Colon (tissue), 2 donors: ENCODE measurements at regions not wholly inside any gene's neighbourhood (a gene's known extent, or its start where the extent isn't known, plus 50 kb on each side); places are given as distances from the start of the nearest gene placed in this dataset.

ENCODE experiments used
- FAIRE-seq: peaks from 2 replicates; lab custom pipeline; 2012; peaks lifted over from hg19 to GRCh38; lab: Jason Lieb, UNC
- donor health status: control.
- donor health status: control.

DNA sequence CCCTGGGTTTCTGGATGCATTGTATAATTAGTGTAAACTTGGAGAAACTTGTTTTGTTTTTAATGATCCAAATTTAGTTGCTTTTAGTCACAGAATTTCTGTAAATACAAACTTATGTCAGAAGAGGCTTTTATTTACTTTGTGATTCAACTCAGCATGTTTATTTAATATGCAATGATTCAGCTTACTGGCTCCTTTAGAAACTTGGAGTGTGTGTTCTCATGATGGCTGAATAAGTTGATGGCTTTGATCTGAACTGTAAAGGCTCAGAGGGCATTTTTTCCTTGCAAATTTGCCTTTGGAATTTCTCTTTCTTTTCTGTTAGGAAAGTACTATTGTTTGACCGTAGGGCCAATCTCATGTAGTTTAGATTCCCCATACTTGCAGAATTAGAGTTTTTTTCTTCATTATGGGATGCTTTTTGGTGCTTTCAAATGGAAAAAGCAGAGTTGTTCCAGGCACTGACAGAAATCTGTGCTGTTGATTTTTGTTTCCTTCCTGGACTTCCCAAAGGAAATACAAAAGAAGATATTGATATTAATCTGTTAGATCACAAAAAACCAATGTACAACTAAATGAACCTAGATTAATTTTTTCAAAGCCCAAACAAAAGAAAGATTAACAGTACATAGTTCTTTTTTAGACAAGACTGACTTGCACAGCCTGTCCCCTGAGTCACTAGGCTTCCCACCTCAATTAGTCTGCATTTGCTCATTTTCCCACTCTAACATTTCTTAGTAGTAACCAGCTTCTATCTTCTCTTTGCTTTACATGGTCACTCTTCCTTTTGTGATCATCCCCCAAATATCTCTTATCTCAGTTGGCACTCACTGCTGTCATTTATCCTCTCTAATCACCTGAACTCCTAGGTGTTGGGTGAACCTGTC, 96.8 kb upstream of the AGR3 start:
- FAIRE-seq = no peak

DNA sequence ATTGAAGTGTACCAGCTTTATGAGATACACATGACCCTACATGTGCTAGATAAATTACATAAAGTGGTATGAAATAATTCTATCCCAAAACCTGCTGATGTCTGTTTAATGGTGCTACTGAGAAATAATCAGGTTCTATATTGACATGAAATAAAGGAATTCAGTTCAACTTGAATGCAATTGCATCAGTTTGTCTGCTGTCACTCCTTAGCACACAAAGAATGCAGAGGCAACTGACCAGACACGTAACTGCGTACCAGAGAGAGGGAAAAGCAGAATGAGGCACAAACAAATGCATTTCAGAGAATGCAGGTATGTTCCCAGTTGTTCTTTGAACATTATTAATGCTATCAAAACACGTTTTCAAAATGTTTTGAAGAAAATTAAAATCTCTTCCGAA, 98.8 kb upstream of the AGR3 start:
- FAIRE-seq = no peak

DNA sequence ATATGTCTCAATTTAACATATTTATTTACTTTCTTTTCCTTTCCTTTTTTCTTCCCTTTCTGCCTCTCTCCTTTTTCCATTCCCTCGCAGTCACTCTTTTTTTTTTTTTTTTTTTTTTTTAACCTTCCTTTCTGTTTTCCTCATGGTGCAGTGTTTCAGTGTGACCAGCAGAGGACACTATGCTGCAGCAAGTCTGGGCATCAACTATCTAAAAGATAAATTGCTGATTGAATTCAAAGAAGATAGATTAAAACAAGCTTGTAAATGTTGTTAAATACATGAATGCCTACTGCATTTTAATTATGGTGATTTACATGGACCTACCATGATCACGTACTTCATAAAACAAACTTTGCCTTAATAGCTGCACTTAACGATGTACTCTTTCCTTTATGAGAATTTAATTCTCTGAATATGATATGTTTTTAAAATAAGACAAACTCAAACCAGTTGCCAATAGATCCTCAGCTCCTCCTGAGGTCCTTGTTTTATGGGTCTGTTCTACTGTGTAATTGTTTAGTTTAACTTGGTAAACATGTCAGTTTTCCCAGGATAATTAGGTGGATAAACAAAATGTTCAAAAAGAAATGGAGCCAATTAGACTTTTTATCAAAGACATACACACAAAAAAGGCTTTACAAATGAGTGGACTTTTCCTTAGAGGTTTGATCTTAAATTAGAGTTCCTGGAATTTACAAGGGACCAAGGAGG, 101.0 kb upstream of the AGR3 start:
- peak; percentile 85 for FAIRE-seq

DNA sequence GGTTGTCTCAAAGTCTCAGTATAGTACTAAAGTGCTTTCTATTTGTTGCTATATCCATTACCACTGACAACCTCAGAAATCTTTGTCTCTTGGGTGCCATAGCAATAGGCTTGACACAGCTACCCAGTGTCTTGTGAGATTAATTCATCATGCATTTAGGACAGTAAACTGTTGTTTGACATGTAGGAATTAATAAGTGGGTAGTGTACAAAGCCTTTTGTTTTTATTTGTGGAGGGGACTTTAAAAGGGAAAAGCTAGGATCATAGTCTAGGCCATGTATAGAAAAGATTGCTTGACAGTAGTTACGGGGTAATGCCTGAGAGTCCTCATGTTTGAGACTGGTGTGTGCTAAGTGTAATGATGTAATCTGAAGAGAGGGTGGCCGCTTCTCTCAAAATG, 102.6 kb upstream of the AGR3 start:
- FAIRE-seq = no peak

DNA sequence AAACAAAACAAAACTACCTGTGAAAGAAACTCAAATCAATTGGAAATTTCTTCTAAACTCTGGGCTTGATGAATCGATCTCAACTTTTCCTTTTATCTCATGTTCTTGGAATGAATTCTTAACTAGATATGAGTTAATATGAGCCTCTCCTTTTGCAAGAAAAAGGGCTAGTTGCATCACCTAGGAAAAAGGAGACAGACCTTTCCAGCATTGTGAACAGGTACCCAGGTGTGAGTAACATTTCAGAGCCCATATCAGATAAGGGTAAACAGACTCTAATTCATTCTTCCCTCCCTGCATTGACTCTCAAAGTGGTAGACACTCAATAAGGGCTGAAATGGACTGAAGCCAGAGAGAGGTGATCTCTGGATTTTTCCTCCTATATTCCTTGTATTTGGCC, 103.8 kb upstream of the AGR3 start:
- FAIRE-seq = no peak

DNA sequence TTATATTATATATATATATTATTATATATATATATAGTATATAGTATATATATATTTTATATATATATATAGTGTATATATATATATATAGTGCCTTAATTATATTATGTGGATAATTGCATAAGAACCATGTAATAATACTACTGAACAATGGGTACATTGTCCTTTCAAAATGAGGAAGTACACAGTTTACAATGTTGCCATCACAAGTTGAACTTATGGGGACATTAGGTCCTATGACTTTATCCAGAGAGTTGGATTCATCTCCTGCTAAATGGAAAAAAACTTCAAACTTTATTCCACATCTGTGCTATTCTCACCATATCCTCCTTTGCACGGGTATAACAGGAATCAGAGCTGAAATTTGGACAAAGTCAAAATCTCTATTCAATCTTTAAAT, 105.0 kb upstream of the AGR3 start:
- FAIRE-seq = no peak

DNA sequence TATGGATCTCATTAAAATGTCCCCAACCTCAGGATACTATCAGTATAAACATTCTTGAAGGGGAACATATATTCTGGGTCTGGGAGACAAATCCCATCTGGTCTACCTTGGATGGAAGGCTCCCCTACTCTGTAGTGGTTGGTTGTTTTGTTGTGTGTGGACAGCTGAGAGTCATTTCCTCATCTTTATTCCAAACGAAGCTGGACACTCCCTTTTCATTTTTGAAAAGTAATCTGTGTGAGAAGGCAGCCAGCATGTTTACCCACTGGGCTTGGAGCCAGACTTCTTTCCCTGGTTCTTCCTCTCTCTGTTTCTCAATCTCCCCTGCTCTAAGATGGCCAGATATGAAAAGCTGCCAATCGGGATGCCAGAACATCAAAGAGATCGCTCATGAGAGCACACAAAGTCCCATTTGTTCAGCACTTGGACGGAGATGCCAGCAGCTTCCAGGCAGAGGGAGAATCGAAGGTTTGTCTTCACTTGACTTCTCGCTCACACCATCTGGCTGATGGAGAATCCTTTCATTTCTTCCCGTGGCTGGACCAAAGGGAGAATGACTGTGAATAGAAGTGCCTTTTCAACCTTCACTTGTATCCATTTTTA, 108.1 kb upstream of the AGR3 start:
- no peak for FAIRE-seq

DNA sequence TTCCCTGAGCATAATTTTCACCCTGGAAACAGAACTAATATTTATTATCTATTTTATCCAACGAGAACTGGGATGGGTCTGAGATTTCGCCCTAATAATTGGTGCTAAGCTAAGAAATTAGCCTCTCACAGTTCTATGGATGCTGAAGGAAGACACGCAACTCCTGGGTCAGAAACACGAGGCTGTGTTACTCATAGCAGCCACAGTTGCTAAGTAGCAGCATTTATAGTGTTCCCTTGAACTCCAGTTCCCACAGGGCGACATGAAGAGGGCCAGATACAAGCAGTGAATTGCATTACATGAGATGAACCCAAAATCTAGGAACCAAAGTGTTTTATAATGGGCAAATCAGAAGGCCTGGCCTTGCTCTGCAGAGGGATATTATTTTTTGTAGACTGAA, 109.8 kb upstream of the AGR3 start:
- no peak for FAIRE-seq

DNA sequence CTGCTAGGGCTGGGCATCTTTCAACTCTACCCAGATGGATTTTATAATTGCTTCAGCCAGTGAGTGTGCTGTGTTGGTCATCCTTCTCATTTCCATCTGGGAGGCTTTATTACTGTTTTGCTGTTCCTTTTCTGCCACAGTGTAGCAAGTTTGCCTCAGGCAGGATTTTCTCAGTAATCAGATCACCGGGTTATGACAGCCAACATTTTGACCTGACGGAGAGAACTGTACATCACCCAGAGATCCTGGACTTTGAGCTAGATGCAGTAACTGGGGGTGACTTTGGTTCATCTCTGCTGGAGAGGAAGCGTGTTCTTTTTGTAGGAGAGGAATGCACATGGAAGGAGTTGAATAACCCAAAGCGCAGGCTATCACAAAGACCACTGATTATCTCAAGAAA, 111.8 kb upstream of the AGR3 start:
- no peak for FAIRE-seq

DNA sequence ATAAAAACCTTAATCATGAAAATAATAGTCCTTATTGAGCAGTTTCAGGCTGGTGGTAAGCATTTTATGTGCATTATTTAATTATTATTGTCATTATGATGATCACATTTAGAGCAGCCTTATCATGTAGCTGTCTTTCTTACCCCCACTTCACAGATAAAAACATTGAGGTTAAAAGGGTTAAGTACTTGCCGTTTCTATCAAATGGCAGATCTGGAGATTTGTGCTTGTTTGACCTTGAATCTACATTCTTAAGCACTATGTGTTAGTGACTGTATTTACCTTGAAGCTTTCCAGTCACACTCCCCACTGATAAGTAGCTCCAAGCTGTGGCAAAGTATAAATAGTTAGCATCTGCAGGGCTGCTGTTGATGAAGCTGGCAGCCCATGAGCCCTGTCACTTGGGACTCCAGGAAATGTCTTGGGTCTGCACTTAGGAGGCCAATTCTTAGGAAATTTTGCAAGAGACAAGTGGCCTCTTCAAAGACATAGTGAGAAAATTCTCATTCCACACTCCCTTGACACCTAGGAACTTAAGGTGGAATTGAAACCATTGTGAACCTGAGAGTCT, 116.8 kb upstream of the AGR3 start:
- no peak for FAIRE-seq

DNA sequence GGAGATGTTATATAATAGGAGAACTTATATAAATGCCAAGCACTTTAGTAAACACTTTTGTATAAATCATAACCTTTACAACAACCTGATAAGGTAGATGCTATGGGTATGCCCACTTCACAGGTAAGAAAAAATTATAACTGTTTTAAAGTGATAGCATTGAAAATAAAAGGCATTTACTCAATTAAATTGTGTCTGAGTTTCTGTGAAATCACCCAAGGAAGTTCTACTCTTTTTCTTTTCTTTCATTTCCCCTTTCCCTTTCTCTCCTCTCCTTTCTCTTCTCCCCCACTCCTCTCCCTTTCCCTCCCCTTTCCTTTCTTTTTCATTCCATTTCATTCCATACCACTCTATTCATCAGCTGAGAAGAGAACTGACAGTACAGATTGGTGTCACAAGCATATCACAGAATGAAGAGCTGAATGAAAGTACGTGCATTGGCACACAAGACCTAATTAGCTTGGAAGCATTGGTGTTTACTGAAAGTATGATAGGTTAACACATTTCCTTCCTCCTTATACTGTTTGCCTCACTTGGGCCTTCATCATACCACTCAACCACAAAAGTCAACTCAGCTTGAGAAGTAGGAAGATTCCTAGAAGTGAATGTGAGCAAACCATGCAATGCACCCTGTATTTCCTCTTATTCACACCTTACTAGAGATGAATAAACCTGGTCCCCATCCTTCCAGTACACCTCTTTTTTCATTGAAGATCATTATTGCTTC, 117.9 kb upstream of the AGR3 start:
- FAIRE-seq = no peak

DNA sequence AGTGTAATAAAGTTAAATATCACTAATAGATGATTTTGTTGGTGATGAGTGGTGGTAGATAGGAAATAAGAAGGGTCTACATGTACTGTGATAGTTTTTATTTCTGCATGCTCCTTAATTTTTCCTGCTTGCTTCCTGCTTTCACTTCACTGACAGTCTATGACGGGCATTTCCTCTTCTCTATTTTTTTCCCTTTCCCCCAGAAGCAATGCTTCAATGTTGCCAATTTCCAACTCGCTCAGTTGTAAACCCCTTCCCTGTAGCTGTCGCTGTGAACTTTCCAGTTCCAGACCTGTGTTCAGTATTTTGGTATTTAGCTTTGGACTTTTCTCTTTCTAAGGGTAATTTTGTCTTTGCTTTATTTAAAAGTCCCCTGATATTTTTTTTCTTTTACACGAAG, 123.5 kb upstream of the AGR3 start:
- FAIRE-seq = no peak

DNA sequence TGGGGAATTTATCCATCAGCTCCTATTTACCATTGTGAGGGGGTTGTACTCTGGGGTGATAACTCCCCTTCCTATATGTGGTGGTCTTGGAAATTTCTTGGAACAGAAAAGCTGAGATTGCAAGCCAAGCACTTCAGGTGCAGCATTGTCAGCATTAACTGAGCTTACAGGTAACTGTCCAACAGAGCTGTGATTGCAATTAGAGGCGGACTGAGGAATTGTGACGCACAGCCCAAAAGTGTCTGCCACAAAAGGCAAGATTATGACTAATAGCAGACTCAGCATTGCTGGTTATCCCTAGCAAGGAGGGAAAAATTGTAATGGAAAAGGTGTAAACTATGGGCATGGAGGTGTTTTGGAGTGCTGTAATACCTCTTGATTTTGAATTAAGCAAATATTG, 126.1 kb upstream of the AGR3 start:
- FAIRE-seq = no peak

DNA sequence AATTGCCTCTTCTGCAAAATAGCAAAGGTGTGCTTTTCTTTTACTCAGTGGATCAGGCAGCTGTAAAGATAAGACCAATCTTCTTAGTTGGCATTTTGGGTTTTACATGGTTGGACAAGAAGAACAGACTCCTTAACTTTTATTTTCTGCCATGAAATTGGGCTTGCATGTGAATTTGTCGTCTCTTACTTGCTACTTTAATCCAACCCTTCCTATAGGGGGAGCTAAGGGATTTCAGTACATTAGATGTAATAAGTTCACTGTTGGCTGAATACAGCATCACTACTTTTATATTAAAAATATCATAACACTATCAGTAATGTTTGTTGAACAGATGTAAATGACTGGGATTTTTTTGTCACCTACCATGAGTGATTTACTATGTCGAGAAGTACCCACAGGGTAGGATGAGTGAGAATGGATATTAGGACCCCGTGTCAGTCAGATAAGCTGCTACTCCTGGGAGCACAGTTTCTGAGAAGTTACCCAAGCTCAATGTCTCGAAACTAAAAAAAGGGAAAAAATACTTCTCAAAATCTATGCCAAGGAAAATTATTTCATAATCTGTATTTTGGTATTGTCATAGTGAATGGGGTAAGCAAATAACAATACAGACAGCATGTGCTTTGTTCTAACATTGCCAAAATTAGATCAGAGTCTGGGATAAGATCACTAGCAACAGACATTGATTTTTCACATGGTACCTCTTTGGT, 127.4 kb upstream of the AGR3 start:
- no peak for FAIRE-seq

DNA sequence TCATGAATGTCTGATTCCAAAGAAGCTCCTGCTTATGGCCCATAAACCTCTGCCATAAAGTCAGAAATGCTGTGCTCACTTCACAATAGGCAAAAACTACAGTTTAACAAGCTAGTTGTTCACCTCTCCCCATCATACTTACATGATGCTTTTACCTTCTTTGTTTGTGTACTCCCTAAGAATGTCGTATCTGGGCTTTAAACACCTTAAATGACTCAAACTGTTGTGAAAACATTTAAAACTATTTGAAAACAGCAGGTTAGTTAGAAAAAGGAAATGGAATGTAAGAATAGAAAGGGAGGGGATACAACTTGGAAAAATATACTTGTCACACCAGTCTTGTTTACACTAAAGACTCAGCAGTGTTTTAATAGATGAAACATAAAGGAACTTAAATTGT, 128.2 kb upstream of the AGR3 start:
- no peak for FAIRE-seq

DNA sequence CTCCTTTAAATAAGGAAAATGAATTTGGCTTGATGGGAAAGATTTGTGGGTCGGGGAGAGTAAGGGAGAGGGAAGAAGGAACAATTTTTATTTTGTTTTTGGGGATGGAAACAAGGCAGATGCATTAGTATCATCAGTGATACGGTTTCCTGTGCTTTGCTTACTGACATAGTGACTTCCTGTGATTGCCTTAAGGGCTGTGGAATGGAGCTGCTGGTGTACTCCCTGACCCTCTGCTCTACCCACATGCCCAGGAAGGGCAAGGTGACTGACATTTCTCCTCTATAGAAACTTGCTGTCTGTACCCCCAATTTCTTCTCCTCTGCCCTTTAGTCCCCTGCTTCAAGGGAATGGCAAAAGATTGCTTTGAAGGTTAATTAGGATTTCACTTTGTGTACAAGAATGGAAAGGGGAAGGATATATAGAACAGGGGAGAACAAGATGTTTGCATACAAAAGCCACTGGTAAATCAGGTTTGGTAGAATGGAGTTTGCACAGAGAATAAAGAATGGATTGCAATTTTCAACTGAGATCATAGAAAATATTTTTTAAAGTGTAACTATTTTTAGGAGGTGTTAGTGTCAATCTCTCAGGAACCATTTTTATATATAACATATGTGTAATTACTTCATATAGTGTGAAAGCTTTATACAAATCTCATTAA, 129.0 kb upstream of the AGR3 start:
- no peak for FAIRE-seq

DNA sequence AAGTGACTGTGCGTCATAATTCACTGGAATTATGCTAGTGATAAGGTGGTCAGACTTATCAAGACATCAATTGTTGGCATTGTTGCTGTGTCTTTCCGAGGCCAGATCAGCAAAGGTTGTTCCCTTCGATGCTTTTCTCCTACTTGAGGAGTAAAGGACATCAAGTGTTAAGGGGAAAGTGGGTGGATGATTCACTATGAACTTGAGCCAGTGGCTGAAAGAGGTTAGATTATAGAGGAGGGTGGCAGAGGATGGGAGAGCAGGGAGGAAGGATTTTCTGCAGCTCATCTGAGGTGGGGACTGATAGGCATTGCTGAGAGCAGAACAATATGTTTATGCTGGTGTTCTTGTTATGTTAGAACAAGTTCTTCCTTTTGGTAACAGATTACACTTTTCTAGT, 131.4 kb upstream of the AGR3 start:
- FAIRE-seq = no peak

DNA sequence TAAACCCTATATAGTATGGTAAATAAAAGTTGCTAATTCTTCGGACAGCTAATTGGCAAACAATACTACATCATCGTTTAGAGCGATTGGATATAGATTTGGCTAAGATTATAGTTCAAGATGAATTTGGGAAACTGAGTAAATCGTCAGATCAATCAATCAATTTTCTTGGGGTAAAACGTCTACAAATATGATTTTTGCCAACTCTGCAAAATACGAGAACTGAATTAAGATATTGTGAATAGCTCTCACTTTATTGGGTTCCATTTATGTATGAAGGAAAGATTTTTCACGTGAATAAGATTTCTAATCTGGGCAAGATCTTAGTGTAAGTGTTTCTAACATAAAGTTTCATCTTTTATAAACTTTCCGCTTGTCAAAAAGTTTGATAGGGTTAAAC, 132.9 kb upstream of the AGR3 start:
- FAIRE-seq = no peak

DNA sequence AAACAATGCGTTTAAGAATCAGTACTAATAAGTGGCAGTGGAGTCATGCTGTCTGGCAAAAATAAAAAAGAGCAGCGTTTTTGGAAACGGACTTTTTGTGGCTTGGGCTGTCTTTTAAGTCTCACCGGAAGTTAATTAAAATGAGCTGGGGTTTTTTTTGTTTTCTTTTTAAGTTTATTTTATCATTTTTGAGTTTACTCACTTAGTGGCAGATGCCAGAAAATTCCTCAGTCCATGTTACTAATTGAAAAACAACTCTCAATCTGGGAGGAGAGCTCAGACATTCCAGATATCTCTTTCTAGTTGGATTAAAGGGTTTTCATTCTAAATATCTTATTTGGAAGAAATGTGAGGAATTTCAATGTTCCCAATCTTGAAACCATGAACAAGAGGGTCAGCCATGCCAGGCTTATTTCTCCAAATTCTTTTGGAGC, 133.8 kb upstream of the AGR3 start:
- no peak for FAIRE-seq

DNA sequence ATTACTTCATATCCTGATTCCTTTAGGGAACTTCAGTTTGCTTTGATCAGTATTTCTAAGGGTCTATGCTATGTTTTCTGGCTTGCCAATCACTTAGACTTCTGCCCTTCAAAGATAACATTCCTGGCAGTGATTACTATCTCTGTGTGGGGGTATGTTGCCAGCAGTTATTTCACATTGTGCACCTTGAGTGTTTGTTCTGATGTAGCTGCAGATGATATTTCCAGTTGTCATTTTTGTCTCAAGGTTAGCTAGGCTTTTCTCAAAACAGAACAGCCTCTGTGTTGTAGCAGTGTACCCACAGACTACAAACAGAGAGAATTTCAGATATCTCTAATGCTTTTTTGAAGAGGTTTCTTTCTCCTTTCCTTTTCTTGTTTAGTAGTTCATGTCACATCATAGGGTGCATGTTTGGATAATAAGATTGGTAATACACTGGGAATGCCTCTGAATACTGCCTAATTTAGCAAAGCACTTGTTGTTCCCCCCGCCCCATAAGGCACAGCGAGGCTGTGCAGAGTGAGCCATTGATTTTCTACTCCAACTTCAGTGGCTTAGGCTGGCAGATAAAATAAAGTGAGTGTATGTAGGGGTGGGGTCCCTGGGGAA, 134.7 kb upstream of the AGR3 start:
- no peak for FAIRE-seq

DNA sequence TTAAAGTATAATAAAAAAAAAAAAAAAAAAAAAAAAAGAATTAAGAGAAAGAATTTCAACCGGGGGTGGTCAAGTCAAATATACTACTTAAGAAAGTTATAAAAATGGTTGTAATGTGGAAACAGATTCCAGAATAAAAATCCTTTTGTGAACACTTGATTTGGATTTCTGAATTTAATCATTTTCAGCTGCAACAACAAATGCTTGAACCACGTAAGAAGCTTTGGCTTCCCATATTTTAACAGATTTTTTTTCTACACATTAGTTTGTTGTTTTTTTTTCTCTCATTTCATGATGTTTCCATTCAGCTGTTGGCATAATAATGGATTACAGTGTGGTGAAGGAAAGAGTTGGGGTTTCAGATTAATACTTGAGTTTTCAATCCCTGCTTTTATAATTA, 137.3 kb upstream of the AGR3 start:
- no peak for FAIRE-seq
